GM21723 (cell line): ENCODE measurements at regions not wholly inside any gene's neighbourhood (a gene's known extent, or its start where the extent isn't known, plus 50 kb on each side); places are given as distances from the start of the nearest gene placed in this dataset.
"Not testable (repeated sequence)": the region's sequence is repeated elsewhere in the genome, so short reads cannot be mapped to it uniquely, and the experiment has no call there.

Source experiments
- ATAC-seq: cut with Tn5 transposase; IDR thresholded peaks from one replicate; pipeline ENCODE4 v1.9.1; 2021; ENCODE audit warnings: mild to moderate bottlenecking, moderate library complexity; ENCODE audit not compliant: unreplicated experiment

DNA sequence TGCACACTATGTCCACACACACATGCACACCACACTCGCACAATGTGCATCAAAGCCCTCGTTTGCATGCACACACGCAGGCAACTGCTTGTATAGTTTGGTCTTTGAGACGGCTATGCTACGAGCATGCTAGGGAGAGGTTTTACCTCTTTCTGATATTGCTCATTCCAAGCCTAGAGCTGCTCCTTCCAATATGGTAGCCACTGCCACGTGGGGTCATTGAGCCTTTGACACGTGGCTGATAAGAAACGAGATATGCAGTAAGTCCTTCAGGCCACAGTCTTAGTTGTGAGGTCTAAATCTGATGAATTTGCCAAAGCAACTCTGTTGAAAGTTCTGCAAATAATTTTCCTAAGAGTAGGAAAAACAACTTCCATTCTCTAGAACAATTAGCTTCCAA lies 204.4 kb downstream of the KLF6 start:
- ATAC-seq = no peak

DNA sequence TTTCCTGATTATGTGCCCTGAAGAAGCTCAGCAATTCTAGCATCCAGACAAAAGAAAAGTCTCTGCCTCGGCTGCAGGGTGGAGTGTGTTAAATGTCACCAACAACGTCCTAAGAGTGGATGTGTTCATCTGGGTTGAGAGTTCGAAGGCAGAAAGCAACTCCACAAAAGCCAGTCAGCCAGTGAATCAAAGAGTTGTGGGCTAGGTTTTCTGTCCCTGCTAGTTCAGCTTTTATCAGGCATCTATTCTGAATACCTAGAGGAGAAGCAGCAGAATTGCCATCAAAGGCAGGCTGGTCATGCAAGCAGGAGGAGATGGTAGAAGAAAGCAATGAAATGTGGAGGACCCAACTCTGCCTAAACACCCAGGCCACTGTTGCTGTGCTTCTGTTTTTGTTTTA lies 205.2 kb downstream of the KLF6 start:
- ATAC-seq = no peak

DNA sequence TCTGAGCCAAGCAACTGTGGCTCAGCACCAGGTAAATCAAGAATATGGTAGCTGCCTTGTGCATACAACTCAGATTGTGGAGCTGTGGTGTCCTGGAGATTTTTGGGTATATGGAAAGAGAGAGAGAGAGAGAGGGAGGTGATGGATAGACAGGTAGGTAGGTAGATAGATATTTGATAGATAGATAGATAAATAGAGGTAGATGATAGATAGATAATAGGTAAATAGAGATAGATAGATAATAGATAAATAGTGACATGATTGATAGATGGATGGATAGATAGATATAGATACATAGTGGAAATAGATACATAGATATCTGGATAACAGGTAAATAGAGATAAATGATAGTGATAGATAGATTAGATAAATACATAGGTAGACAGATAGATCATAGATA lies 206.3 kb downstream of the KLF6 start:
- no peak for ATAC-seq

DNA sequence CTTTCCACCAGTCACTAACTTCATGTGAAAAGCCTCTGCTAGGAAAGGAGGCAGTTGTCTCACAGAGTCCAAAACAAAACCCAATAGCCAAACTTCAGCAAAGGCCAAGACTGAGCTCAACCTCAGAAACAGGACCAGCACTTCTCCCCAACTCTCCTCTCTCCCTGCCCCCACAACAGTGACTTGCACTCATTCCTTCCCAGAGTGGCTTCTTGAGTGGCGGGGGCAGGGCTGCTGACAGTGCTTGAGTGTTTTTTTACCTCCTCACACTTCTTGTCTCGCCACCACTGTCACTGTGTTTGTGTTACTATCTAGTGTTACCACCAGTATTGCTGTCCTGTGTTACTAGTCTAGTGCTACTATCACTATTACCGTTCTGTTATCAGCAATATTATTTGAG lies 206.8 kb downstream of the KLF6 start:
- ATAC-seq = no peak

DNA sequence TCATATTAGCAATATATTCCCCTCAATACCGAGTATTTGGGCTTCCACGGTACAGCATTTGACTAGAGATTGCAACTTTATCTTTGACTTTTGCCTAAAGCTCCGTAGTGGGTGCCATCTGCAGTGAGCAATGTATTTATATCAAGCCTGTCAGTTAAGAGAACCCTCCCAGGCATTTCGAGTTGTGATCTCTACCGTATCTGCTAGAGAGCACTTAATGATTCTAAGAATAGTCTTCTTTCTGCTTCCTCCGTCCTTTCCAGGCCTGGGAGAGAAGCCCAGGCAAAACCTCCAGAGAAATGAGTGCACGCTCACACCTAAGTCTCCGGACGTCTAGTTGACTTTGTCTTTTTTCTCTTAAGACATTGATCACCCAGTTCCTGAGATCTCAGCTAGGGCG lies 210.6 kb downstream of the KLF6 start:
- ATAC-seq = no peak

DNA sequence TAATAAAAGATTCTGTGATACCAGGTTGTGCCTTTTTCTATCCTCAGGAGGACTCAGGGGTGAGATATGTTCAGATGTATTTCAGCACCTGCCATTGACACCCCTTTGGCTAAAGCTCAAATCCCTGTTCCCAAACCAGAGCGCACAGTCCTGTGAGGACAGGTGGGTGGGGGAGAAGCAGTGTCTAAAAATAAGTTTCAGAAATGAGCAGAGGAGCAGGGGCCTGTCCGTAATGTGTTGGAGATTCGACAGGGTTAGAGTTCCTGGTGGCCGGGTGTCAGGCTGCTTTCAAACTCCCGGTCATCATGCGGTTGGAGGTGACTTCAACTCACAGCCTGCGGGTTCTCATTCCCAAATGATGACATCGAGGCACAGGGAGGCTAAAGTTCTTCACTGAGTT lies 211.5 kb downstream of the KLF6 start:
- ATAC-seq = no peak

DNA sequence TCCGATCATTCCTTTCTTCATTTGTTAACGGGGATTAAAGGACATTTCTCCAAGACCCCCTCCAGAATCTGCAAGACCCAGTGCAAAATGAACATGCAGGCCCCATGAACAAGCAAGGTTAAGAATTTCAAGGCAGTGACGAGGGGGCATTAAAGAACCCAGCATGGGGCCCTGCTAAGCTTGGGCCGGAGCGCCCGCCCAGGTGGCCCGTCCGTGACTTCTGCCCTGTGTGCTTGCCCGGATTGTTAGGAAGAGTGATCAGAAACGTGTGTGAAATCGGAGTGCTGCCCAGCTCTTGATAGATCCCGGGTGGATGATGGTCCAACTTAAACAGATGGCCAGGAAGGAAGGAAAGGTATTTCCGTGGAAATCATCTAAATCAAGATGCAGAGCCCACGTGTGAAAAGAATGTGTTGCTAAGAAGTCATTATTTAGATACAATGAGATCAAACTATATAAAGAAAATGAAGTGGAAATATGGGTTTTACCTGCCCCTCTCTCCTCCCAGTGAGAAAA lies 213.6 kb downstream of the KLF6 start:
- ATAC-seq = no peak

DNA sequence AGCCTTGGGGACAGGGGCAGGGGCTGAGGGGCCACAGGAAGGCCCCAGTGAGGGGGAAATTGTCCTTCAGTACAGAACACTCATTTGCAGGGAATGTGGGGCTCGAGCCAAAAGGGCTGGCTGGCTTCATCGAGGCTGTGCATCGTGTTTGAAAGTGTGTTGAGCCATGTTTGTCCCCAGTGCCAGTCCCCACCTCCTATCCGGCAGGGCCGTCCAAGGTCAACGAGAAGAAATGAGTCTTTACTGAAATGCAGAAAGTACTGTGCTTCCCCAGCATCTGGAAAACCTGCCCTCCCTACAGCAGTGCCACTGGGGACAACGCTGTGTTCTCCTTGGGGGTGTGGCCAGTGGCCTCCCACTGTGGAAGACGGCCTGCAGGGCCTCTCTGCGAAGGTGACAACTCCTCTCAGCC lies 214.1 kb downstream of the KLF6 start:
- no peak for ATAC-seq

DNA sequence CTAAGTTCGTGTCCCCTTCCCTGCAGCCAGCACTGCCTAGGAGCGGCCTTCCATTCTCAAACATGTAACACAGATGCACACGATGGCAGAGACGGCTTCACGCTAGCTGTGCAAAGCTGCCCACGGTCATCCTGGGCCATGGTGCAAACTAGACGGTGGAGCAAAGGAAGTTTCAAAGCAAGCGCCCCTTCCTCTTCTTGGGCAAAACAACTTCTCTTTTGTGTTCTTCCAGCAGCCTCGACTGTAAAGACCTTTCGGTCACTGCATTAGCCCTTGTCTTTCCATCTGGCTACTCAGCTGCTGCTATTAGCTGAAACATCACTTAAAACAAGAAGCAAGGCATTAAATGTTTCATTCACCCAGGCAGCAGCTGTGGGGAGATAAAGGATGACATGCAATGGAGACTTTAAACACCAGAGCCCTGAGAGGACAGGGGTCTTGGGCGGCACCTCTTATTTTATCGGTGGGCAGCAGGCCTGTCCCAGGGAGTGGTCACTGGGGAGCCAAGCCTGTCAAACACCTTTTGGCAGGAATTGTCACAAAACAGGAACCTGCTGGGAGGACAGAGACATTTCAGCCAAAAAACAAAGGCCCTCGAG lies 214.8 kb downstream of the KLF6 start:
- ATAC-seq = no peak

DNA sequence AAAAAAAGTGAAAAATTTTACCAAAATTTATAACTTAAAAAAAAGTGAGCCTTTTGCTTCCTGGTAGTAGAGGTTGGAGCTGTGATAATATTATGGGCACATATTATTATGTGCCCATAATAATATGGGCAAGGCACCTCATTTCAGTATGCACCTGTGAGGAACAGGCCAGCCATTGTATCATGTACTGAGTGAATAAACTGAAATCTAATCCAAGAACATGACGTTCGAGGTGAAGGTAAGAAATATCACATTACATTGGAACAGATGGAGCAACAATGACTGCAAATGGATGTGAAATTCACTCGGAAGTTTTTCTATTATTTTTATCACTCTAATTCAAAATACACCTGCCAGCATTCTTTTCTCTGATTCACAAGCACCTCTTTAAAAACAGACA lies 216.0 kb downstream of the KLF6 start:
- ATAC-seq = no peak

DNA sequence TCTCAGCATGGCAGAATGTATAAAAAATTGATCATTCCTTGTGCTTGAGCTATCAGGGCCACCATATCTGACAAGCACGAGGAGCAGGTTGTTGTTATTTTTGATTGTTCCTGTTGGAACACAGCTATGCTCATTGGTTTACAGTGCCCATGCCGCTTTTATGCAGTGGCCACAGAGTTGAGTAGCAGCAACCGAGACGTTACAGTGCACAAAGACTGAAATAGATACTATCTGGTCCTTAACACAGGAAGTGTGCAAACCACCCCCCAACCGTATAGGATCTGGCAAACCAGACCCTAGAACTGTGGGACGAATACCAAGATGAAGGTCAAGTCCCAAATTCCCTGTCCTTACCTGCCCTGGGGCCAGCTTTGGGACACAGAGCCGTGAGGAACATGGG lies 216.6 kb downstream of the KLF6 start:
- ATAC-seq = no peak

DNA sequence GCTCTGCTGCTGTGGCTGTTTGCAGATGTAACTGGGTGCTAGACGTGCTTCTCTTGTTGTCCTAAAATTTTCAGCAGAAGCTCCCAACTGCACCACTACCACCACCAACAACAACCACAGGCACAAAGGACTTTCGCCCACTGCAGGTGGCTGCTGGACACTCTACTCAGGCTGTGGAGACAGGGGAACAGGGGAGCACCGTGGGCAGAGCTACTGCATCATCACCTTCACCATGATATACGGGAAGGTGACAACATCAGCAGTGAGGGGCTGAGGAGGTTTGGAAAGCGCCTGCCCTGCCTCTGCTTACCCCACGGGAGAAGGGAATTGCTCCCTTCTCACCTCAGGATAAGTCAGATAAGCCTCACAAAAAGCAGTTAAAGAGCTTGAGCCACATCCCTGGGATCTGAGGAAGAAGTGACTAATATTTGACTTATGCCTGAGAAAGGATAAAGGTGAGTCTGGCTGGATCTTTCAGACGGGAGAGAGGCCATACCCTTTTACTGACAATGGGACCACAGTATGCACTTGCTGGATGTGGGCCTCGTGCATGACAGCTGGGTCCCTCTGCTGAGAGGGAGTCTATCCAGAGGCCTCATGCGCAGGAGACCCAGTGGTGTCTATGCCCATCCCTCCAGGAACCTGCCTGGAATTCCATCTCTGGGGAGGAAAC lies 217.6 kb downstream of the KLF6 start:
- no peak for ATAC-seq

DNA sequence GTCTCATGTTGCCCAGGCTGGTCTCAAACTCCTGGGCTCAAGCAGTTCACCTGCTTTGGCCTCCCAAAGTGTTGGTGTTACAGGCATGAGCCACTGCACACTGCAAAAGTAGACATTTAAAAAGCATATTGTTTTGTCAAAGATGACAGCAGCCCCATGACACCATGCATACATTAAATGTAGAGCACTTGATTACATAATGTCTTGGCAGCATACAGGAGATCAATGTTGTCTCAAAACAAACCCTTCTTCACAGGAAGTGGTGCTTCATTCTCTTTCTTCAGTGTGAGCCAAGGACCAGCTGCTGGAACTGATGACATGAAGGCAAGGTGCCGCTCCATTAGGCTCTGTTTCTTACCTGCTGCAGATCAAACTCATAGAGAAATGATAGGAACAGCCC lies 218.4 kb downstream of the KLF6 start:
- ATAC-seq = no peak

DNA sequence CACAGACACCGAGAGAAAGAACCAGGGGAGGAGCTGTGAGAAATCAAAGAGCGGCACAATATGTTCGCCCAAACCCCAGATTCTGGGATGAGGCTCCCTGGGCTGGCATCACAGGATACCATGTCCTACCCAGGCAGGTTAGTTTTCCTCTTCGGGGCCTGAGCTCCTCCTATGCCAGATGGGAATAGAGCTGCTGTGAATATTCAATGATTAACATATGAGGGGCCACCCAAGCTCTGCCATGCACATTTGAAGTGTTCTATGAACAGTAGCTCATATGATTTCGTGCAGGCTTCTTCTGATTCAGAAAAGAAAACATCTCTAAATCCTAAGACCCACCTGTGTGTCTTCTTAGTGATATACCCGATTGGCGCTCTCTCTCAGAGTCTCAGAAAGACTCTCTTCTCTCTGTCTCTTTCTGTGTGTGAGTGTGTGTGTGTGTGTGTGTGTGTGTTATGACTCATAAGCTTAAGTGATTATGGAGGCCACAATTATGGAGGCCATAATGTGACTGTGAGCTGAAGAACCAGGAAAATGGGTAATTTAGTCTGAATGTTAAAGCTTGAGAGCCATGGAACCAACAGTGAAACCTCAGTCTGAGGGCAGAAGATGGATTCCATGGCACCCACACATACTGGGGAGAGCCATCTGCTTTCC lies 220.5 kb downstream of the KLF6 start:
- no peak for ATAC-seq

DNA sequence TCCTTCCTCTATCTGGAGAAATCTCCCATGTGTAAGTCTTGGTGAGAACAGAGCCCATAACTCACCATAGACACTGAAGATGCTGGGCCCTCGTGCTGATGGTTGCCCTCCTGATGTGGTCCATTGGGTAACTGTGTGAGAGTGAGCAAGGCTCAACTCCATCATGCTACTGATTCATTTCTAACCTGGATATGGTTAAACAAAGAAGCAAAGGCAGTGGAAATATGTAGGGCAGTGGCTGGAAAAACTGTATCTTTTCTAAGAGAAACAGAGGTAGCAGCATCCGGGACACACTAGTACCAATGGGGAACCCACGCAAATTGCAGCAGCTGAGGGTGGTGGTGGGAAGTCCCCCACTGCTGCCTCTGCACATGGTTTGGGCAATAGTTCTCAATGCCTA lies 221.7 kb downstream of the KLF6 start:
- no peak for ATAC-seq

DNA sequence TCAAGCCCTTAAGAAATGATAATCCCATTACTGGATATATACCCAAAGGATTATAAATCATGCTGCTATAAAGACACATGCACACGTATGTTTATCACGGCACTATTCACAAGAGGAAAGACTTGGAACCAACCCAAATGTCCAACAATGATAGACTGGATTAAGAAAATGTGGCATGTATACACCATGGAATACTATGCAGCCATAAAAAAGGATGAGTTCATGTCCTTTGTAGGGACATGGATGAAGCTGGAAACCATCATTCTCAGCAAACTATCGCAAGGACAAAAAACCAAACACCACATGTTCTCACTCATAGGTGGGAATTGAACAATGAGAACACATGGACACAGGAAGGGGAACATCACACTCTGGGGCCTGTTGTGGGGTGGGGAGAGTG lies 224.4 kb downstream of the KLF6 start:
- not testable (repeated sequence) for ATAC-seq

DNA sequence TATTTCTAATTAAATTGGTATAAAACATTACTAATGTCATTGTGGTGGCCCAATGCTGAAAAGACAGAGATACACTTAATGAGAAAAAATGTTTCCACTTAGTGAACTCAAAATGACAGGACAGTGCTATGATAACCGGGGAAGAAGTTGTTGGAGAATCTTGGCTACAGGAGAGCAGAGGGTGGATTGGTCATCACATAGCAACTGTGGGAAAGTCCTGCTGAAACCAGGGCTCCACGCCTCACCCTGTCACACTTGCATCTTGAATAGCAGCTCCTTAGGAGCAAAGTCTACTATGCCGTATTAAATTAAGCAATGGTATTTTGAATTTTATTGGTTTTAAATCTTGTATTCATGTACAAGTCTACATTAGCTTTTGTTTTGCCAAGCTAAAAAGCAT lies 225.5 kb downstream of the KLF6 start:
- no peak for ATAC-seq

DNA sequence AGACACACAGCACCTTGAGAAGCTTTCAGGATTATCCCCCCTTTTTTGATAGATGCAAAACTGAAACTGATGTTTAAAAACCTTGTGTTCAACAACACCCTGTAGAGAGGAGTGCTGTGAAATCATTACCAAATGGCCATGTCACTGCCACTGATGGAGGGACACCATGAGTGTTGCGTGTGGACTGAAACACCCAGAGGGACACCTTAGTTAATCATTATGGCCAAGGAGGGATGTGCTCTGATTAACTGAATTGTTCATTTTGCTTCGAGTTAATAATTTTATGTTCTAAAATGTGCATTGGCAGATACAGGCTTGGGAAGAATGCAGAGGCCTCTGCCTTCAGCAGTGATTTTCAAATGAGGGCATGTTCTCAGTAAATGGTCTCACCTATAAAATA lies 226.0 kb downstream of the KLF6 start:
- ATAC-seq = no peak

DNA sequence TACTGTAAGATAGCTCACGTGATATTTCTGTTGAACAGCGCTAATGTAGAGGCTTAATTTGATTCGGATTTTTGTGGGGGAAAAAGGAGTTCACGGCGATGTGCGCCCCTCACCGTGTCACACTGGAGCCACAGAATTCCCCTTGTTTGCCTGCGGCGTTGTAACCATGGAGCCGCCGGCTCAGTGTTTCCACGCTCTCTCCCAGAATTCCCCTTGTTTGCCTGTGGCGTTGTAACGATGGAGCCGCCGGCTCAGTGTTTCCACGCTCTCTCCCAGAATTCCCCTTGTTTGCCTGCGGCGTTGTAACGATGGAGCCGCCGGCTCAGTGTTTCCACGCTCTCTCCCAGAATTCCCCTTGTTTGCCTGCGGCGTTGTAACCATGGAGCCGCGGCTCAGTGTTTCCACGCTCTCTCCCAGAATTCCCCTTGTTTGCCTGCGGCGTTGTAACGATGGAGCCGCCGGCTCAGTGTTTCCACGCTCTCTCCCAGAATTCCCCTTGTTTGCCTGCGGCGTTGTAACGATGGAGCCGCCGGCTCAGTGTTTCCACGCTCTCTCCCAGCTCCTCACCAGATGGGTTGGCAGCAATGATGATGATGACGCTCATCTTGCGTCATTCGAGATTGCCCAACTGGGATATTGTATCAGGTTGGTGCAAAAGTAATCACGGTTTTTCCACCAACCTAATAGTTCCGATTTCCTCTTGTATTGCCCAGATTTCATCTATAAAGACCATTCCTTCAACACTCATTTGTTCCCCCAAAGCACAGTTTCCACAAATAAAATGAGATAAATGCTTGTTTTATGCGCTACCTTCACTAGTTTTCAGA lies 228.6 kb downstream of the KLF6 start:
- not testable (repeated sequence) for ATAC-seq

DNA sequence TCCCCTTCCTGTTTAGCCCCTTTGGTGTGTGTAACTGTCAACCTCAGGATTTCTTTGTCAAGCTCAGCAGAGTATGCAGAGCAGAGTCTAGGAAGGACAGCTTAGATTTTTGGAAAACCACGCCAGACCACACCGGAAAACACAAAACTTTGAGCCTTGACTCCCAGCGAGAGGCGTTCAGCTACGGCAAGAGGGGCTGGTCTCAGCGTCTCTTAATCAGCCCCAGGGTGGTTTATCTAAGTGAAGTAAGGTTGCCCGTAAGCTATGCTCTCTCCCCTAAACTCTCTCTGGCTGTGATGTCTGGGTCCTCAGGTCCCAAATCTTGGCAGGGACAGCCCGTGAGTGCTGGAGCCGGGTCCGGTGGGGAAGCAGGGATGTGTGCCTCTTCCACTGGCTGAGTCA lies 230.9 kb downstream of the KLF6 start:
- no peak for ATAC-seq

DNA sequence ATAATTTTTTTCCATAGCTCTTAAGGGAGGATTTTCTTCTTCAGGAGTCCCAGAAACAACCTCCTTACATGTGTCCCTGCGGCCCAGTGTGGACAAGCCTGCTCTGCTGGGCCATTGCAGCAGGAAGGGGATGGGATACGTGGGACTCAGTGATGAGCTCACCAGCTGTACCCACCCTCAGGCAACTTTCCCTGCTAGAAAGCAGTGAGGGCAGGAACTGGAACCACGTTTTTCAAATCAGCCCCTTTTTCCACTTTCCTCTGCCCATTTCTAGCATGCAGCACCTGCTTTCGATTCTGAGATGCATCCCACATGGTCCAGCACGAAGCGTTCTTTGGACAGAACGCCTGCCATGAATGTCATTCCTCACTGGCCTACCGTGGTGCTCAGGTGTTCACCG lies 232.7 kb downstream of the KLF6 start:
- no peak for ATAC-seq

DNA sequence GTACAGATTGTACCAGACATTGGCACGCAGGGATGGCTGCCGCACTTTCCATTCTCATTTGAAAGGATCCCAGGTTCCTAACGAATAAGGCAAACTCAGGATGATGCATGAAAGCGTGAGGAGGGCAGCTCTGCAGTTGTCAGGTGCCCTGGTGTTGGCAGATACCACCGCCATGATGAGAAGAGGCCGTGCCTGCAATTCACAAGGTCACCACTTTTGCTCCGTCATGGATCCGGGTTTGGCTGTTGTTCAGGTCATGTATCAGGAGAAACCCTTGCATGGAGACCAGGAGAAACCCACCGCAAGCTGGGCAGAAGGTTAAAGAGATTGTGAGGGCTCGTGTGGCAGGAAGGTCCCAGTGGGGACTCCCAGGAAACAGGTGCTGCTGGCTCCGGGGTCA lies 233.2 kb downstream of the KLF6 start:
- ATAC-seq = no peak
